ENCODE measurements at regions not wholly inside any gene's neighbourhood (a gene's known extent, or its start where the extent isn't known, plus 50 kb on each side); places are given as distances from the start of the nearest gene placed in this dataset.
A peak's percentile ranks its signal among the peaks of the same experiment; 100 is the strongest.

DNA sequence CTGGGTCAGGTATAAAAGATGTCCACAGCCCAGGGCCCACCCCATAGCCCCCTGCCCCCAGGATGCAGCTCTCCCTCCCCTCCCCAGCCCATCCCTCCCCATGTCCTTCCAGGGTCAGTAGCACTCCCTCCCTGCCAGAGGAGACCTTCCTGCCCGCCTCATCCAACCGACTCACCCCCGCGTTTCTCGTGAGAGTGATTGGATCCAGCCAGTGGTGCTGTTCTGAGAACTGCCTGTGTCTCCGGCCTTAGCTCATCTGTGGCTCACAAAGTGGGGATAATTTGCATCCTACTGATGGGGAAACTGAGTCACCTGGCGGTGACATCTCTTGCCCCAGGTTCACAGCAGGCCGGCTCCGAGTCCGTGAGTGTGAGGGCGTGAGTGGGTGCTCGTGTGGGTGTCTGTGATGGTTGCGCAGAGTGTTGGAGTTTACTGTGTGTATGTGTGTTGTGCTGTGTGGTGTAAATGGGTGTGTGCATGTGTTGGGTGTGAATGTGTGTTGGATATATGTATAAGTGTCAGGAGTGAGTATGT, 90.7 kb upstream of the GSE1 start:
- H2AFZ ChIP-seq: no peak overlapping the region
- no peak for TF ChIP-seq EZH2phosphoT487 (IDR thresholded peaks at IDR 0.05; ENCODE audit: low read depth, severe bottlenecking, unreplicated experiment)
- TF ChIP-seq CTCF (IDR thresholded peaks at IDR 0.05; ENCODE audit: poor library complexity): no peak
- no peak for TF ChIP-seq EZH2 (IDR thresholded peaks at IDR 0.05; ENCODE audit: borderline replicate concordance)
- H3K4me2 ChIP-seq: peak overlapping the region; percentile 64
- H3K27ac ChIP-seq: peak overlapping the region; percentile 77
- no peaks in the 10 kb centered on the region for H3K36me3 ChIP-seq (replicated peaks; ENCODE audit: insufficient read depth, low read depth)
- peaks cover 6% of the 10 kb centered on the region for H4K20me1 ChIP-seq (ENCODE audit: insufficient read depth, poor library complexity, severe bottlenecking)
- no peak for DNase-seq (ENCODE audit: low spot score)
- H3K4me1 ChIP-seq (ENCODE audit: insufficient read depth): peaks cover 65% of the 10 kb centered on the region
- peaks cover 16% of the 10 kb centered on the region for H3K79me2 ChIP-seq
- H3K4me3 ChIP-seq: no peak overlapping the region
- H3K9me2 ChIP-seq (replicated peaks; ENCODE audit: insufficient read depth): no peaks in the 10 kb centered on the region
- 79% methylated on average over 13 of the region's 13 CpGs for WGBS (ENCODE audit: low lambda C conversion rate, missing lambda C conversion rate)
- H3K9me3 ChIP-seq (ENCODE audit: low read depth): no peaks in the 10 kb centered on the region
- H3K27me3 ChIP-seq: no peaks in the 10 kb centered on the region

- Histone ChIP-seq H3K27ac (peak overlapping the region; percentile 77), H3K9me2 (replicated peaks; ENCODE audit: insufficient read depth) (no peaks in the 10 kb centered on the region)
- TF ChIP-seq CTCF (IDR thresholded peaks at IDR 0.05; ENCODE audit: poor library complexity): no peak
These were observed 90.1 kb upstream of the GSE1 start for GRCh38 chr16:85522842-85523601.

GRCh38 chr16:85523602-85524364, 89.3 kb upstream of the GSE1 start:
- H2AFZ ChIP-seq: no peak overlapping the region
- no peaks in the 10 kb centered on the region for H3K36me3 ChIP-seq (replicated peaks; ENCODE audit: insufficient read depth, low read depth)
- no peak for TF ChIP-seq EZH2phosphoT487 (IDR thresholded peaks at IDR 0.05; ENCODE audit: low read depth, severe bottlenecking, unreplicated experiment)
- TF ChIP-seq EZH2 (IDR thresholded peaks at IDR 0.05; ENCODE audit: borderline replicate concordance): no peak
- TF ChIP-seq CTCF (IDR thresholded peaks at IDR 0.05; ENCODE audit: poor library complexity): no peak
- H3K27ac ChIP-seq: peak overlapping the region; percentile 77
- WGBS (ENCODE audit: low lambda C conversion rate, missing lambda C conversion rate): 50% methylated on average over 14 of the region's 22 CpGs
- no peaks in the 10 kb centered on the region for H3K9me3 ChIP-seq (ENCODE audit: low read depth)
- H4K20me1 ChIP-seq (ENCODE audit: insufficient read depth, poor library complexity, severe bottlenecking): peaks cover 6% of the 10 kb centered on the region
- peaks cover 71% of the 10 kb centered on the region for H3K4me1 ChIP-seq (ENCODE audit: insufficient read depth)
- H3K9me2 ChIP-seq (replicated peaks; ENCODE audit: insufficient read depth): no peaks in the 10 kb centered on the region
- peaks cover 20% of the 10 kb centered on the region for H3K79me2 ChIP-seq
- peak overlapping the region; percentile 49 for H3K4me2 ChIP-seq
- H3K27me3 ChIP-seq: no peaks in the 10 kb centered on the region
- peak; percentile 74 for DNase-seq (ENCODE audit: low spot score)
- H3K4me3 ChIP-seq: no peak overlapping the region

More at GRCh38 chr16:85522842-85523601, 90.1 kb upstream of the GSE1 start:
- Histone ChIP-seq H3K4me1 (ENCODE audit: insufficient read depth) (peaks cover 71% of the 10 kb centered on the region), H3K4me3 (no peak overlapping the region), H4K20me1 (ENCODE audit: insufficient read depth, poor library complexity, severe bottlenecking) (peaks cover 6% of the 10 kb centered on the region), H3K27me3 (no peaks in the 10 kb centered on the region), H3K4me2 (peak overlapping the region; percentile 64), H3K79me2 (peaks cover 17% of the 10 kb centered on the region), H2AFZ (no peak overlapping the region), H3K36me3 (replicated peaks; ENCODE audit: insufficient read depth, low read depth) (no peaks in the 10 kb centered on the region), H3K9me3 (ENCODE audit: low read depth) (no peaks in the 10 kb centered on the region)
- 65% methylated on average over 13 of the region's 13 CpGs for WGBS (ENCODE audit: low lambda C conversion rate, missing lambda C conversion rate)
- no peak for DNase-seq (ENCODE audit: low spot score)

All from hepatocyte (in vitro differentiated cells).